Keratinocyte (primary cell): ENCODE measurements at regions not wholly inside any gene's neighbourhood (a gene's known extent, or its start where the extent isn't known, plus 50 kb on each side); places are given as distances from the start of the nearest gene placed in this dataset.

Experiments
- EZH2 ChIP-seq: IDR thresholded peaks from one replicate; pipeline ENCODE4 v1.6.1; 2012; ENCODE audit warnings: inconsistent platforms, mild to moderate bottlenecking, low read length, moderate library complexity
- TF ChIP-seq, protein P1 (sequence below), 3 experiments: IDR thresholded peaks in 1 of 3; conservative IDR thresholded peaks in 1 of 3; optimal IDR thresholded peaks in 1 of 3; 2 replicates in 2 of 3; 3 replicates in 1 of 3; pipeline versions ENCODE3 to v1.5.1; 2011; ENCODE audit warnings: low read length in 3 of 3, mild to moderate bottlenecking in 3 of 3, moderate library complexity in 2 of 3, control low read depth in 1 of 3, inconsistent platforms in 1 of 3; ENCODE audit not compliant: insufficient read depth in 2 of 3; ENCODE audit errors: extremely low read depth in 1 of 3

DNA sequence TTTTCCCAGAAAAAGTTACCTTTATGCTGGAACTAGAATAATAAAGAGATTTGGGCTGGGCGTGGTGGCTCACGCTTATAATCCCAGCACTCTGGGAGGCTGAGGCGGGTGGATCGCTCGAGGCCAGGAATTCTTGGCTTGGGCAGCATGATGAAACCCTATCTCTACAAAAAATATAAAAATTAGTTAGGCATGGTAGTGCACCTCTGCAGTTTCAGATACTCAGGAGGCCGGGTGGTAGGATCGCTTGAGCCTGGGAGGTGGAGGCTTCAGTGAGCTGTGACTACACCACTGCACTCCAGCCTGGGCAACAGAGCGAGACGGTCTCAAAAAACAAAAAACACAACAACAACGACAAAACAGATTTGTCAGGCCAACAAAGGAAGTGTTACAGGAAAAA, 119.3 kb upstream of the OR9Q1 start:
- TF ChIP-seq, protein P1, sequence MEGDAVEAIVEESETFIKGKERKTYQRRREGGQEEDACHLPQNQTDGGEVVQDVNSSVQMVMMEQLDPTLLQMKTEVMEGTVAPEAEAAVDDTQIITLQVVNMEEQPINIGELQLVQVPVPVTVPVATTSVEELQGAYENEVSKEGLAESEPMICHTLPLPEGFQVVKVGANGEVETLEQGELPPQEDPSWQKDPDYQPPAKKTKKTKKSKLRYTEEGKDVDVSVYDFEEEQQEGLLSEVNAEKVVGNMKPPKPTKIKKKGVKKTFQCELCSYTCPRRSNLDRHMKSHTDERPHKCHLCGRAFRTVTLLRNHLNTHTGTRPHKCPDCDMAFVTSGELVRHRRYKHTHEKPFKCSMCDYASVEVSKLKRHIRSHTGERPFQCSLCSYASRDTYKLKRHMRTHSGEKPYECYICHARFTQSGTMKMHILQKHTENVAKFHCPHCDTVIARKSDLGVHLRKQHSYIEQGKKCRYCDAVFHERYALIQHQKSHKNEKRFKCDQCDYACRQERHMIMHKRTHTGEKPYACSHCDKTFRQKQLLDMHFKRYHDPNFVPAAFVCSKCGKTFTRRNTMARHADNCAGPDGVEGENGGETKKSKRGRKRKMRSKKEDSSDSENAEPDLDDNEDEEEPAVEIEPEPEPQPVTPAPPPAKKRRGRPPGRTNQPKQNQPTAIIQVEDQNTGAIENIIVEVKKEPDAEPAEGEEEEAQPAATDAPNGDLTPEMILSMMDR (optimal IDR thresholded peaks at IDR 0.05 in 1 of 3, IDR thresholded peaks at IDR 0.05 in 1 of 3, conservative IDR thresholded peaks at IDR 0.05 in 1 of 3; ENCODE audit: extremely low read depth in 1 of 3, insufficient read depth in 2 of 3, low read length in 3 of 3): no peak
- no peak for TF ChIP-seq EZH2
